HEK293 (cell line): ENCODE measurements at regions not wholly inside any gene's neighbourhood (a gene's known extent, or its start where the extent isn't known, plus 50 kb on each side); places are given as distances from the start of the nearest gene placed in this dataset.

Source experiments
- CTCF ChIA-PET: fragments of 350-600 bp; formaldehyde crosslinking; extraction: SDS; loops from one replicate; lab custom pipeline; 2021; ENCODE audit warnings: antibody characterized with exemption; lab: Yijun Ruan, JAX
- POLR2A ChIA-PET: fragments of 300-600 bp; formaldehyde crosslinking; extraction: SDS; loops from one replicate; lab custom pipeline; 2020; ENCODE audit warnings: antibody characterized with exemption, inconsistent platforms; lab: Yijun Ruan, JAX
- H3K27ac ChIP-seq: fragments of 200-500 bp; sonication (Bioruptor generic); 2 replicates; pipeline ENCODE4 v1.5.1; 2014; ENCODE audit warnings: low read depth, low read length, control low read depth, inconsistent platforms; ENCODE audit errors: extremely low read depth
- H3K36me3 ChIP-seq, 2 experiments: fragments of 200-500 bp in 1 of 2; sonication (Bioruptor generic) in 1 of 2; 1 replicate in 1 of 2; 2 replicates in 1 of 2; pipeline ENCODE4 v1.5.1; 2014 to 2017; ENCODE audit warnings: inconsistent platforms in 2 of 2, low read length in 2 of 2; ENCODE audit not compliant: control insufficient read depth in 2 of 2, insufficient read depth in 1 of 2
- H3K4me1 ChIP-seq: fragments of 200-500 bp; sonication (Bioruptor generic); 2 replicates; pipeline ENCODE4 v1.5.1; 2014; ENCODE audit warnings: mild to moderate bottlenecking, low read length, inconsistent platforms; ENCODE audit not compliant: control insufficient read depth, insufficient read depth
- H3K4me3 ChIP-seq: 2 replicates; pipeline ENCODE4 v1.5.1; 2011; ENCODE audit warnings: low read depth, mild to moderate bottlenecking, control low read depth, low read length, moderate library complexity
- H3K9me3 ChIP-seq: fragments of 200-500 bp; sonication (Bioruptor generic); 2 replicates; pipeline ENCODE4 v1.5.1; 2014; ENCODE audit warnings: low read depth, low read length, inconsistent platforms; ENCODE audit not compliant: control insufficient read depth, insufficient read depth
- HOXA7 ChIP-seq: sonication (generic); formaldehyde crosslinking; IDR thresholded peaks from 2 replicates; pipeline ENCODE4 v1.8.1; 2022; ENCODE audit warnings: missing genetic modification reagents, borderline replicate concordance
- HOXC10 ChIP-seq: sonication (generic); formaldehyde crosslinking; IDR thresholded peaks from 2 replicates; pipeline ENCODE4 v1.8.1; 2023; ENCODE audit warnings: mild to moderate bottlenecking, missing genetic modification reagents
- IKZF3 ChIP-seq: fragments of 450-650 bp; IDR thresholded peaks from 2 replicates; pipeline ENCODE4 v1.5.0; 2018; ENCODE audit warnings: missing biosample characterization, mild to moderate bottlenecking, missing genetic modification characterization, moderate library complexity
- KLF16 ChIP-seq: fragments of 450-650 bp; formaldehyde crosslinking; IDR thresholded peaks from 2 replicates; pipeline ENCODE4 v1.5.1; 2017; ENCODE audit warnings: missing biosample characterization, missing genetic modification characterization
- PBX3 ChIP-seq: sonication (generic); formaldehyde crosslinking; IDR thresholded peaks from 2 replicates; pipeline ENCODE4 v1.8.1; 2022; ENCODE audit warnings: mild to moderate bottlenecking, moderate library complexity, missing genetic modification reagents
- PRDM2 ChIP-seq: fragments of 450-650 bp; formaldehyde crosslinking; IDR thresholded peaks from 2 replicates; pipeline ENCODE4 v1.5.1; 2016; ENCODE audit warnings: missing biosample characterization, missing genetic modification characterization, borderline replicate concordance
- ZBTB11 ChIP-seq: fragments of 450-650 bp; formaldehyde crosslinking; conservative IDR thresholded peaks from 2 replicates; pipeline ENCODE4 v1.5.1; 2016; ENCODE audit warnings: low read depth, missing biosample characterization, missing genetic modification characterization
- ZNF19 ChIP-seq: fragments of 450-650 bp; formaldehyde crosslinking; IDR thresholded peaks from 2 replicates; pipeline ENCODE4; 2016; ENCODE audit warnings: missing biosample characterization, missing genetic modification characterization, low read depth
- ZNF26 ChIP-seq: fragments of 450-650 bp; formaldehyde crosslinking; IDR thresholded peaks from 2 replicates; pipeline ENCODE4 v1.5.1; 2016; ENCODE audit warnings: missing biosample characterization, missing genetic modification characterization
- ZNF555 ChIP-seq: fragments of 450-650 bp; formaldehyde crosslinking; conservative IDR thresholded peaks from 2 replicates; pipeline ENCODE4 v1.5.1; 2017; ENCODE audit warnings: missing biosample characterization, mild to moderate bottlenecking, missing genetic modification characterization, inconsistent platforms
- ZNF747 ChIP-seq: fragments of 450-650 bp; formaldehyde crosslinking; IDR thresholded peaks from 2 replicates; pipeline ENCODE4 v1.5.1; 2016; ENCODE audit warnings: missing biosample characterization, missing genetic modification characterization
- ZNF76 ChIP-seq: fragments of 450-650 bp; formaldehyde crosslinking; IDR thresholded peaks from 2 replicates; pipeline ENCODE4; 2016; ENCODE audit warnings: low read depth, missing biosample characterization, missing genetic modification characterization, borderline replicate concordance
- ZSCAN23 ChIP-seq: fragments of 450-650 bp; formaldehyde crosslinking; IDR thresholded peaks from 2 replicates; pipeline ENCODE4 v1.5.1; 2016; ENCODE audit warnings: missing biosample characterization, missing genetic modification characterization

- TF ChIP-seq PRDM2 (tag by site-specific recombination) (no peak), ZNF19 (tag by site-specific recombination) (no peak), ZNF76 (tag by site-specific recombination) (no peak)
These were observed 461.8 kb downstream of the PDHA2 start (continued) for GRCh38 chr4:96301715-96302114.

- H3K27ac ChIP-seq = no peak overlapping the region
- TF ChIP-seq ZBTB11 (no peak), ZNF555 (tag by site-specific recombination) (no peak), PBX3 (no peak), HOXA7 (CRISPR knock-in tag) (no peak), HOXC10 (no peak), IKZF3 (tag by site-specific recombination) (no peak), ZSCAN23 (tag by site-specific recombination) (no peak), ZNF747 (tag by site-specific recombination) (no peak), ZNF26 (no peak), KLF16 (tag by site-specific recombination) (no peak)
- H3K9me3 ChIP-seq = no peaks in the 10 kb centered on the region
- no peaks in the 10 kb centered on the region for H3K4me1 ChIP-seq
- H3K4me3 ChIP-seq = no peak overlapping the region
- POLR2A ChIA-PET = no interaction called here
- no peaks in the 10 kb centered on the region for H3K36me3 ChIP-seq
- CTCF ChIA-PET = no interaction called here
These were observed 465.1 kb downstream of the PDHA2 start for GRCh38 chr4:96305030-96305429.
